ENCODE measurements at regions not wholly inside any gene's neighbourhood (a gene's known extent, or its start where the extent isn't known, plus 50 kb on each side); places are given as distances from the start of the nearest gene placed in this dataset.

- Histone ChIP-seq H3K4me3 (ENCODE audit: low read depth, low read length) (no peak overlapping the region), H3K4me1 (ENCODE audit: control insufficient read depth, insufficient read depth, low read length) (no peaks in the 10 kb centered on the region), H3K27ac (ENCODE audit: extremely low read depth, low read depth, low read length) (no peak overlapping the region), H3K9me3 (ENCODE audit: control insufficient read depth, insufficient read depth, low read depth, low read length) (no peaks in the 10 kb centered on the region), H3K36me3 (ENCODE audit: control insufficient read depth in 2 of 2, insufficient read depth in 1 of 2, low read length in 2 of 2) (no peaks in the 10 kb centered on the region)
- CTCF ChIA-PET: interaction anchor here (0.5 kb wide), 1 partner anchor 76 kb away, joined by 3 read pairs; no protein-coding TSS in a partner anchor
- TF ChIP-seq ZNF449 (tag by site-specific recombination; IDR thresholded peaks at IDR 0.05) (no peak), ZNF302 (tag by site-specific recombination; IDR thresholded peaks at IDR 0.05; ENCODE audit: low read depth) (no peak)
- POLR2A ChIA-PET: no interaction called here
Measured at GRCh38 chr2:19752500-19752899, 149.3 kb downstream of the TTC32 start.

- CTCF ChIA-PET: interaction anchor here (1.0 kb wide), 1 partner anchor 374 kb away, joined by 3 read pairs; no protein-coding TSS in a partner anchor
Measured at GRCh38 chr2:19751631-19752030, 150.2 kb downstream of the TTC32 start.

More at GRCh38 chr2:19751631-19752030, 150.2 kb downstream of the TTC32 start:
- H3K4me3 ChIP-seq (ENCODE audit: low read depth, low read length): no peak overlapping the region
- H3K27ac ChIP-seq (ENCODE audit: extremely low read depth, low read depth, low read length): no peak overlapping the region
- TF ChIP-seq ZNF791 (tag by site-specific recombination; IDR thresholded peaks at IDR 0.05): no peak
- no peak for TF ChIP-seq ZNF112 (tag by site-specific recombination; IDR thresholded peaks at IDR 0.05)
- no peak for TF ChIP-seq ZNF76 (tag by site-specific recombination; IDR thresholded peaks at IDR 0.05; ENCODE audit: borderline replicate concordance, low read depth)
- no peak for TF ChIP-seq ZNF341 (tag by site-specific recombination; IDR thresholded peaks at IDR 0.05; ENCODE audit: low read depth)
- TF ChIP-seq ZNF626 (tag by site-specific recombination; IDR thresholded peaks at IDR 0.05): no peak
- no peak for TF ChIP-seq ZNF521 (tag by site-specific recombination; IDR thresholded peaks at IDR 0.05)
- no peak for TF ChIP-seq SP7 (tag by site-specific recombination; IDR thresholded peaks at IDR 0.05)
- no peak for TF ChIP-seq ZBTB1 (tag by site-specific recombination; IDR thresholded peaks at IDR 0.05)
- no peak for TF ChIP-seq ZNF645 (tag by site-specific recombination; IDR thresholded peaks at IDR 0.05)
- no peak for TF ChIP-seq ZNF639 (tag by site-specific recombination; IDR thresholded peaks at IDR 0.05)
- TF ChIP-seq ZNF214 (tag by site-specific recombination; IDR thresholded peaks at IDR 0.05; ENCODE audit: borderline replicate concordance): no peak
- no peak for TF ChIP-seq SCRT1 (tag by site-specific recombination; IDR thresholded peaks at IDR 0.05; ENCODE audit: borderline replicate concordance)
- no peak for TF ChIP-seq ZSCAN23 (tag by site-specific recombination; IDR thresholded peaks at IDR 0.05)
- no peak for TF ChIP-seq YY1 (tag by site-specific recombination; IDR thresholded peaks at IDR 0.05)
- no peak for TF ChIP-seq ZNF776 (tag by site-specific recombination; IDR thresholded peaks at IDR 0.05; ENCODE audit: borderline replicate concordance)
- no peak for TF ChIP-seq PRDM4 (tag by site-specific recombination; IDR thresholded peaks at IDR 0.05)
- H3K4me1 ChIP-seq (ENCODE audit: control insufficient read depth, insufficient read depth, low read length): no peaks in the 10 kb centered on the region
- POLR2A ChIA-PET: no interaction called here
- no peaks in the 10 kb centered on the region for H3K9me3 ChIP-seq (ENCODE audit: control insufficient read depth, insufficient read depth, low read depth, low read length)
- H3K36me3 ChIP-seq (ENCODE audit: control insufficient read depth in 2 of 2, insufficient read depth in 1 of 2, low read length in 2 of 2): no peaks in the 10 kb centered on the region
